WERI-Rb-1 (cell line): ENCODE measurements at regions not wholly inside any gene's neighbourhood (a gene's known extent, or its start where the extent isn't known, plus 50 kb on each side); places are given as distances from the start of the nearest gene placed in this dataset.

Experiments used
- DNase-seq: peaks from one replicate; pipeline ENCODE4 v3.0.0-alpha.2; 2020
- H3K27ac ChIP-seq: fragments of 250-450 bp; sonication (Bioruptor Pico); 2 replicates; pipeline ENCODE4 v1.5.1; 2020; ENCODE audit warnings: mild to moderate bottlenecking, moderate library complexity
- H3K27me3 ChIP-seq: fragments of 250-450 bp; sonication (Bioruptor Pico); 2 replicates; pipeline ENCODE4 v1.5.1; 2021; ENCODE audit warnings: mild to moderate bottlenecking, low read depth, moderate library complexity; ENCODE audit not compliant: insufficient read depth, severe bottlenecking
- H3K36me3 ChIP-seq: fragments of 250-450 bp; sonication (Bioruptor Pico); 2 replicates; pipeline ENCODE4 v1.5.1; 2020; ENCODE audit warnings: mild to moderate bottlenecking, moderate library complexity
- H3K4me3 ChIP-seq: 2 replicates; pipeline ENCODE4 v1.5.1; 2011; ENCODE audit warnings: low read depth, mild to moderate bottlenecking, control low read depth, low read length
- H3K9me3 ChIP-seq: fragments of 250-450 bp; sonication (Bioruptor Pico); 2 replicates; pipeline ENCODE4 v1.5.1; 2021; ENCODE audit warnings: mild to moderate bottlenecking, moderate library complexity; ENCODE audit not compliant: severe bottlenecking
- TF ChIP-seq, protein P1 (sequence below): IDR thresholded peaks from 2 replicates; pipeline ENCODE4 v1.5.1; 2011; ENCODE audit warnings: low read depth, mild to moderate bottlenecking, control low read depth, inconsistent platforms, low read length

DNA sequence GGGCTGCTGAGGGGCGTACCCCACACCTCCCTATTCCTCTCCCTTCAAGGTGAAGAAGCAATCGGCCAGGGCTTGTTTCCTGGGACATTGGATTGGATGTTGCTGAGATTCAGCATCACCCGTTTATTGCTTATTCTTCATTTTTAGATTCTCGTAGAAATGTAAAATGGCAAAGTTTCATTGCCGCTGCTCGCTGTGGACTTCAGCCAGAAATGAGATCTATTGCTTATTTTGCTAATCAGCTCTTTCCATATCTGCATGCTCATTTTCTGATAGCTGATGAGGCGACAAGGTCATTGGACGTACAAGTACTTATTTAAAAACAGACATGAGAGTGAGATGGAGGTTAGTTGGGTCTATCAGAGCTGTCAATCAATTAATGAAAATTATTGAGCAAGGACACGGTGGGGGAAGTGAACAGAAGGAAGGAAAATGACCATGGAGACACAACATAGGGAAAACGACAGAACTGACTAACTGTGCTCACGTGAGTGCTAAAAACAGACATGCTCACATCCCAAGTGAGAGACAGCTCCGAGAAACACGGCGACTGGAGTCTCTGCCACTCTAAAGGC is 471.2 kb downstream of the NR2F2 start:
- peaks cover 86% of the 10 kb centered on the region for H3K27me3 ChIP-seq
- no peak overlapping the region for H3K4me3 ChIP-seq
- TF ChIP-seq, protein P1, sequence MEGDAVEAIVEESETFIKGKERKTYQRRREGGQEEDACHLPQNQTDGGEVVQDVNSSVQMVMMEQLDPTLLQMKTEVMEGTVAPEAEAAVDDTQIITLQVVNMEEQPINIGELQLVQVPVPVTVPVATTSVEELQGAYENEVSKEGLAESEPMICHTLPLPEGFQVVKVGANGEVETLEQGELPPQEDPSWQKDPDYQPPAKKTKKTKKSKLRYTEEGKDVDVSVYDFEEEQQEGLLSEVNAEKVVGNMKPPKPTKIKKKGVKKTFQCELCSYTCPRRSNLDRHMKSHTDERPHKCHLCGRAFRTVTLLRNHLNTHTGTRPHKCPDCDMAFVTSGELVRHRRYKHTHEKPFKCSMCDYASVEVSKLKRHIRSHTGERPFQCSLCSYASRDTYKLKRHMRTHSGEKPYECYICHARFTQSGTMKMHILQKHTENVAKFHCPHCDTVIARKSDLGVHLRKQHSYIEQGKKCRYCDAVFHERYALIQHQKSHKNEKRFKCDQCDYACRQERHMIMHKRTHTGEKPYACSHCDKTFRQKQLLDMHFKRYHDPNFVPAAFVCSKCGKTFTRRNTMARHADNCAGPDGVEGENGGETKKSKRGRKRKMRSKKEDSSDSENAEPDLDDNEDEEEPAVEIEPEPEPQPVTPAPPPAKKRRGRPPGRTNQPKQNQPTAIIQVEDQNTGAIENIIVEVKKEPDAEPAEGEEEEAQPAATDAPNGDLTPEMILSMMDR = no peak
- no peak overlapping the region for H3K27ac ChIP-seq
- no peak for DNase-seq
- no peaks in the 10 kb centered on the region for H3K9me3 ChIP-seq
- no peaks in the 10 kb centered on the region for H3K36me3 ChIP-seq

DNA sequence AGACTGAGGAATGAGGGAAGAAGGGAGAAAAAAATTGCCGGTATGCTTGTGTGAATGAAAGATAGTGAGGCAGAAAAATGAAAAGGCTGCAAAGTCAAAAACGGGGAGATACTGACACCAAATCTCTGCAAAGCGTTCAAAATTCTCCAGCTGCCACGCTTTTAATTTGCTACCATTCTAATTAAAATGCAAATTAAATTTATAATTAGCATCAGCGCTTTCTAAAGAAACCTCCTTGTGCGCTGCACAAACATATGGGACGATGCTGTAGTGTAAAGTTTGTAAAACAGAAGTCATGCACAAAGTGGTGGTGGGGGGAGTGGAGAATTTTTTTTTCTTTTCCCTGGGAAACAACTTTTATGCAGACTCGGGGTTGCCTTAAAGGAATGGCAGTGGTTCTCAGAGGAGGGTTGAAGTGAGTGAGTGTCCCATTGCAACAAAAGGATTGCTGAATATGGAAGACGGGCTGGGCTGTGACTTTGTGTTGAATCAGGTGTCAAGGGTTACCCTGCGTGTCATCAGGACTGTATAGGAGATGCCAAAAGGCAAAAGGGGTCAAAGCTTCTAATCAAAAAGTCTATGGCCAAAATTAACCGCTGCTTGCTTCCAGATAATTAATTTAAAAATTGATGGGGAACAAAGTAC is 472.2 kb downstream of the NR2F2 start:
- Histone ChIP-seq H3K4me3 (no peak overlapping the region), H3K27ac (no peak overlapping the region), H3K9me3 (no peaks in the 10 kb centered on the region), H3K27me3 (peaks cover 76% of the 10 kb centered on the region), H3K36me3 (no peaks in the 10 kb centered on the region)
- no peak for DNase-seq
- TF ChIP-seq, protein P1 = no peak

- peaks cover 69% of the 10 kb centered on the region for H3K27me3 ChIP-seq
- DNase-seq = no peak
- H3K36me3 ChIP-seq = no peaks in the 10 kb centered on the region
- TF ChIP-seq, protein P1 = no peak
- no peak overlapping the region for H3K27ac ChIP-seq
- no peaks in the 10 kb centered on the region for H3K9me3 ChIP-seq
- H3K4me3 ChIP-seq = no peak overlapping the region
Measured at GRCh38 chr15:96804754-96805153, 474.3 kb downstream of the NR2F2 start.

GRCh38 chr15:96807361-96807760 is 476.9 kb downstream of the NR2F2 start:
- no peak overlapping the region for H3K27ac ChIP-seq
- TF ChIP-seq, protein P1 = no peak
- H3K27me3 ChIP-seq = peaks cover 60% of the 10 kb centered on the region
- H3K9me3 ChIP-seq = no peaks in the 10 kb centered on the region
- H3K4me3 ChIP-seq = no peak overlapping the region
- H3K36me3 ChIP-seq = no peaks in the 10 kb centered on the region
- no peak for DNase-seq

DNA sequence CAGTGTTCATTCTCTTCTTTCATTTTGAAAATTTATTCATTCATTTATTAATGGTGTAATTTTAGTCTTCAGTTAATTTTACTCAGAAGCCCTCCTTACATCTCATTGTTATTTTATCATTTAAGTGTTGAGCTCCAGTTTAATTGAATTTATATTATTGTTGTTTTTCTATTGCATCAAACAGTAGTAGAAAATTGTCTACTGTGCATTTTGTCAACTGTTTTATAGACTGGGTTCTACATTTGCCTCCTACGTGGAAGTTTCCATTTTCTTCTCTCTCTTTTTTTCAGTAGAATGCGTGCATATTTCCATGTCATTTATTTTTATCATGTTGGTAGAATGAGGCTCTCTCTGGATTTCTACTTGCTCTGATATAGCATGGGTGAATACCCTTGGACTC is 487.4 kb downstream of the NR2F2 start:
- Histone ChIP-seq H3K27ac (no peak overlapping the region), H3K27me3 (peaks cover 50% of the 10 kb centered on the region), H3K9me3 (no peaks in the 10 kb centered on the region), H3K4me3 (no peak overlapping the region), H3K36me3 (no peaks in the 10 kb centered on the region)
- TF ChIP-seq, protein P1 = no peak
- no peak for DNase-seq

DNA sequence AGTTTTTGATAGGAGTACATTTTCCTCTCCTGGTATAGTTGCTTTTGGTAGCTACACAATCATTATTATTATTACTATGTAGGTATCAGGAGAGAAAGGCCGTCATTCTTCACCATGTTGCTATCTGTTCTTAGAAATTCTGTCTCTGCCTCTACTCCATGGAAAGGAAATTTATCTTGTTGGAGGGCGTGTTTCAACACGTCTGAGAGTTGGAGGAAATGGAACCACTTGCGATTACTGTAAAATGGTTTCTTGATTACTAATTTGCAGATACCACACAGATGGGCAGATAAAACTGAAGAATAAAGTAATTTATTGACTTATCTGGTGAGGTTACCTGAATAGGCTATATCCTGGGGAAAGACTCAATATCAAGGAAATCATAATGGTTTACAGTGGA is 488.4 kb downstream of the NR2F2 start:
- Histone ChIP-seq H3K4me3 (no peak overlapping the region), H3K27me3 (peaks cover 43% of the 10 kb centered on the region), H3K27ac (no peak overlapping the region), H3K9me3 (no peaks in the 10 kb centered on the region), H3K36me3 (no peaks in the 10 kb centered on the region)
- no peak for DNase-seq
- TF ChIP-seq, protein P1 = no peak
